Activated T-cell treated with anti-CD3 and anti-CD28 coated beads, Interleukin-2, amount 50 U/mL, for 48 hours (primary cell): ENCODE measurements at regions not wholly inside any gene's neighbourhood (a gene's known extent, or its start where the extent isn't known, plus 50 kb on each side); places are given as distances from the start of the nearest gene placed in this dataset.
"Not testable (repeated sequence)": the region's sequence is repeated elsewhere in the genome, so short reads cannot be mapped to it uniquely, and the experiment has no call there.

Experiments
- DNase-seq, 2 experiments: peaks; one replicate each; pipeline ENCODE4 v3.0.0-alpha.2; 2020

GRCh38 chr16:22722551-22723541 is 91.1 kb upstream of the HS3ST2 start:
- not testable (repeated sequence) for DNase-seq

- no peak for DNase-seq
Observed at GRCh38 chr16:22726868-22727267, 87.1 kb upstream of the HS3ST2 start.

DNA sequence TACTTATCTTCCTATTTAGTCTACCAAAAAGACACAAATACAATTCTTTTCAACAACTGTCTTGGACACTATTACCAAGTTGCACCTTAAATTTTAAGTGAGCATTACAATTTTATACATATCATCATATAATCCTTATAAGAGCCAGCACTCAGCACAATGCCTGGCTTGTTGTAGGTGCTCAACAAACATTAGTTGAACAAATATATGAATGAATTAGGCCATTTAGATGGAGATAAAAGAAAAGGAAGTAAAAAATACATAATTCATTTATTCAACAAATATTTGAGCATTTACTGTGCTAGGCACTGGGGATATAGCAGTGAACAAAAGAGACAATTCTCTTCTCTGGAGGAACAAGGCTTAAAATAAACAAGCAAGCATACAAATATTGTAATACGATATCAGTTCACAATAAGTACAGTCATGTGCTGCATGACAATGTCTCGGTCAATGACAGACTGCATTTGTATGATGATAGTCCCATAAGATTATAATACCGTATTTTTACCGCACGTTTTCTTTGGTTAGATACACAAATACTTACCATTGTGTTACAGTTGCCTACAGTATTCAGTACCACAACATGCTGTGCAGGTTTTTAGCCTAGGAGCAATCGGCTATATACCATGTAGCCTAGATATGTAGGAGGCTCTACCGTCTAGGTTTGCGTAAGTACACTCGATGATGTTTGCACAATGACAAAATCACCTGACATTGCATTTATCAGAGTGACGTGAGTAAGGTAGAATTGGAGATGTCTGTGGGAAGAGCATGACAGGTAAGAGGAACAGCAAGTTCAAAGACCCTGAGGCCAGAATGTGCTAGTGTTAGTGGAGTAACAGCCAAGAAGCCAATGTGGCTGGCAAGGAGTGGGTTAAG is 86.4 kb upstream of the HS3ST2 start:
- no peak for DNase-seq

DNA sequence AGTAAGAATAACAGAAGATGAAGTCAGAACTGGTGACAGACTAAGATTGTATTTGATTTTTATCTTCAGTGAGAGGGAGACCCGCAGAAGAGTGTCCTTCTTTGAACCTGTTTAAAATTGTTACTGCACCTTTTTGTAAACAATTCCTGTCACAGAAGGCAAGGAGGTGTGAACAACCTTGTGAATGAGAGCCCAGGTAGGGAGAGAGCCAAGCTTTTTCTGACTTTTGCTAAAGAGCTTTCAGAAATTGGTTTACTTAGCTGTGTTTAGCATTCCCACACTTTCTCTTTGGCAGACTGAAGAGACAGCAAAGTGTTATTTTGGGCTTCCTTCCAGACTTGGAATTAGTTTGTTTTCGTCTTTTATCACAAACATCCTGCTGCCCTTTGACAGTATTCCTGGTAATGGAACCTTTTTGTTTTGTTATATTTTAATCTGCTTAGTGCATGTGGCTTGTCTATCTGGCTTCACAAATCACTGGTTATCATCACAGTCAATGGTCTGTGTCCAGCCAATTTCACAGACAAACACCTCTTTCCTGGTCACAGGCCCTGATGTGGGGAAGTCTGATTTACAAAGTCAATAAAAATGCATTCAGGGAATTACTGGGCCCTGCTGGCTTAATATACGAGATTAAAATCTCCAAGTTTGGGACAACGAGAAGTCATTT is 85.7 kb upstream of the HS3ST2 start:
- no peak for DNase-seq

- DNase-seq, result no peak
Observed at GRCh38 chr16:22732400-22732799, 81.6 kb upstream of the HS3ST2 start.

DNA sequence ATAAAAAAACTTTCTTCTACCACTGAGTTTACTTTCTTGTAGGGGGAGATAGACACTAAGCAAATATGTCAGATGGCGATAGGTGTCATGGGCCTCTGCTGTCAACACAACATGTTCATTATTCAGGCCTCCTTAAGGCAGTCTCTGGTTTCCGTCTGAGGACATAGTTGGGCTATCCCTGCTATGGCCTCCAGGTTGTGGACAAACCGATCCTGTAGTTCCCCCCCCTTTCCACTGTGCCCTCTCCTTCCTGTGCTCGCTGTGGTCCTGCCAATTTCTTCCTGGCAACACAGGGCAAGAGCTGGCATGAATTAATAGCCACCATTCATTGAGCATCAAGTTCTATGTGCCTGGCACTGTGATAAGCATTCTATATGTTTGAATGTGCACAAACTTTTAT is 81.0 kb upstream of the HS3ST2 start:
- no peak for DNase-seq

DNA sequence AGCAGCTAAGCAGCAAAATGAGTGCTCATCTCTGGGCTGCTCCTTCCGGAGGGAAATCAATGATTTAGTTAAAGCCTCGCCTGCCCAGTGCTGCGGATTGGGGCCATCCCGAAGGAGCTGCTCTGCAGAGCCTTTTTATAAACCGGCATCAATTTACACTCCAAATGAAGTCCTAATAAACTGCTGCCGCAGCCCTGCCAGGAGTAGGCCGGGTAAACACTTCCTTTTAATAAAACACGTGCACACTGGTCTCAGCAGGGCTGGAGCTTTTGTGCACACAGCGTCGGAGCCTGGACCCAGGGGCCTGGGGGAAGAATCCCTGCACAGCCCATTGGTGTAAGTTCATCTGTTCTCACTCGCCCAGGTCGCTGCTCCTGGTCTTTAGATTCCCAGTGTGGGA is 79.6 kb upstream of the HS3ST2 start:
- no peak for DNase-seq

- DNase-seq, result no peak
Observed at GRCh38 chr16:22736791-22737190, 77.2 kb upstream of the HS3ST2 start.

DNA sequence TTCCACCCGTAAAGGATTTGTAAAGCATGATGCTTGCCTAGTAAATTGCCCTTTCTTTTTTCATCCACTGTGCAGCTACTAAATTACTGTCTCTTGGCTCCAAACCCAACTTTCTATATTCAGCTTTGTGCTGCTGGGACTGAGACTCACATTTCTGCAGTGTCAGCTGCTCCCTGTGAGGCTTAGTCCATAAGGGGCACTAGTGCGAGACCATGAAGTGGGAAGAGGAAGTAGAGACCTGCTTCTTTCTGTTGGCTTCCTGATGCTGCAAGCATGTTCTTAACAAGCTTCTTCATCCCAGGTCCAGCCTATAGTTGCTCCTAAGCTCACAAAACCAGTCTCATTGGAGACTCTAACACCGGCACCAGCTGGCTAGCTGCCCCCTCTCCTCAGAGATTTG is 74.9 kb upstream of the HS3ST2 start:
- no peak for DNase-seq

- DNase-seq, result no peak
Observed at GRCh38 chr16:22743401-22743800, 70.6 kb upstream of the HS3ST2 start.

GRCh38 chr16:22751104-22751667 is 62.8 kb upstream of the HS3ST2 start:
- DNase-seq, result no peak

GRCh38 chr16:22751685-22752084 is 62.3 kb upstream of the HS3ST2 start:
- DNase-seq, result no peak

DNA sequence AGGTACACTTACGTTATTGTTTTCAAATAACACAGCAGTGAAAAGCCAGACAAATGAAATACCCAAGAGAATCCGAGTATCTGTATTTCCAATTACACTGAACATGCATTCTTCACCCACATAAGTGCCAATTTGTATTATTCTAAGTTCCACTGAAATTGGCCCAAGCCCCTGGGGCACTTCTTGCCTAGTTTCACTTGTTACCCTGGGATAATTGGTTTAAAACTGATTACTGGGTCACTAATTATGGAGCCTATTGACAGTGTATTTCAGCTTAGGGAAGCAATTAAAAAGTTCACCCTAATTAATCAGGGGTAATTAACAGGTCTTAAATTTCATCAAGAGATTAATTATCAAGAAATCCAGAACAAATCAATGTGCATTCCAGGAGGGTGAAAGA is 60.5 kb upstream of the HS3ST2 start:
- no peak for DNase-seq

GRCh38 chr16:22754577-22754976 is 59.4 kb upstream of the HS3ST2 start:
- DNase-seq, result no peak

DNA sequence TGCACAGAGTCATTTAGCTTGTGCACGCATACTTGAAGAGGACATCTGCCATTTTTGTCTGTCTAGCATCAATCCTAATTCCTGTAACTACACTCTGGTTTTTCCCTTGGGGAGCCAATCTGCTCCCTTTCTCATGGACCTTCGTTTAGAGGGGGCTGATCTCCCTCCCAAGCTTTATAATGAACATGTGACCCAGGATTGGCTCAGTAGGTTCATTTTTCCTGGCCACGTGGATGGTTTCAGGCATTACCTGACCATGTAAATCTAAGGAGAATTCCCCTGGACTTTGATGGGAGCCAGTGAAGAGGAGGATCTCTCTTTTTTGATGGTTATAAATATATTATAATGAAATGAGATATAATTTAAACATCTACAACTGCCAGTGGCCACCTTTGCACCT is 56.8 kb upstream of the HS3ST2 start:
- DNase-seq, result no peak

GRCh38 chr16:22762486-22762885 is 51.5 kb upstream of the HS3ST2 start:
- DNase-seq, result no peak

- no peak for DNase-seq
Observed at GRCh38 chr16:22763437-22764080, 50.4 kb upstream of the HS3ST2 start.
